Activated CD8-positive, alpha-beta T cell treated with anti-CD3 and anti-CD28 coated beads for 36 hours (primary cell): ENCODE measurements at regions not wholly inside any gene's neighbourhood (a gene's known extent, or its start where the extent isn't known, plus 50 kb on each side); places are given as distances from the start of the nearest gene placed in this dataset.
"Not testable (repeated sequence)": the region's sequence is repeated elsewhere in the genome, so short reads cannot be mapped to it uniquely, and the experiment has no call there.

Experiments
- ATAC-seq: fragments of 200-7000 bp; cut with Tn5 transposase; one replicate; pipeline ENCODE4 v1.10.0; 2021; ENCODE audit warnings: mild to moderate bottlenecking, moderate library complexity
- CTCF ChIA-PET: fragments of 350-600 bp; sonication (Branson Sonifier 250); formaldehyde crosslinking; loops from one replicate; lab custom pipeline; 2021; ENCODE audit warnings: antibody characterized with exemption; lab: Charles Lee
- POLR2A ChIA-PET: fragments of 350-600 bp; sonication (Branson Sonifier 250); formaldehyde crosslinking; loops from one replicate; lab custom pipeline; 2021; ENCODE audit warnings: antibody characterized with exemption; lab: Charles Lee
- DNase-seq: peaks from one replicate; pipeline ENCODE4 v3.0.0-alpha.2; 2020
- H3K27ac Mint-ChIP-seq: one replicate; pipeline ENCODE4 v1.8.0; 2021; ENCODE audit warnings: mild to moderate bottlenecking, mixed read lengths
- H3K27me3 Mint-ChIP-seq: one replicate; pipeline ENCODE4 v1.8.0; 2021; ENCODE audit warnings: mixed read lengths
- H3K36me3 Mint-ChIP-seq: one replicate; pipeline ENCODE4 v1.8.0; 2021; ENCODE audit warnings: low read depth, mixed read lengths
- H3K4me1 Mint-ChIP-seq: one replicate; pipeline ENCODE4 v1.8.0; 2021; ENCODE audit warnings: low read depth, mixed read lengths
- H3K4me3 Mint-ChIP-seq: one replicate; pipeline ENCODE4 v1.8.0; 2021; ENCODE audit warnings: mild to moderate bottlenecking, moderate library complexity, mixed read lengths
- H3K9me3 Mint-ChIP-seq: one replicate; pipeline ENCODE4 v1.8.0; 2021; ENCODE audit warnings: mixed read lengths
- intact Hi-C: fragments of 100-400 bp; cut with micrococcal nuclease; formaldehyde crosslinking; loops from one replicate; pipeline ENCODE4 v1.10.0; 2022
- TF ChIP-seq, protein P1 (sequence below): fragments of 200-600 bp; IDR thresholded peaks from one replicate; pipeline ENCODE4 v1.8.0; 2022; ENCODE audit warnings: antibody characterized with exemption, mild to moderate bottlenecking

DNA sequence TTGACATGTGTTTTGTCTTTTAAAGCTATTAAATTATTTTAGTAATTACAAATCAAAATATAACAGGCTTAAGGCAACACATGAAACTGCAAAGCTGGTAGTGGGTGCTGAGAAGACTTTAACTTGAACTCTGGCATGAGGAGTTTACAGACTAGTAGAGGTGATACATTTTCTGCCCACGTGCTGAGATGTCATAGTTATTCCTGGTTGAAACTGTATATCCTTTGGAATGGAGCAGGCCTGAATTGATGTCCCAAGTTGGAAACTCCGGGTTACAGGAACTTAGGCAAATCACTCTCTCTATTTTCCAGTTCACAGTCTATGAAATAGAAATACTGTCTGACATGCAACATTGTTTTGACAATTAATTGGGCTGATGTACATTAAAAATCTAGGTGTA lies 177.1 kb upstream of the NOL4 start:
- peaks cover 3% of the 10 kb centered on the region for H3K9me3 Mint-ChIP-seq
- no peak for DNase-seq
- TF ChIP-seq, protein P1, sequence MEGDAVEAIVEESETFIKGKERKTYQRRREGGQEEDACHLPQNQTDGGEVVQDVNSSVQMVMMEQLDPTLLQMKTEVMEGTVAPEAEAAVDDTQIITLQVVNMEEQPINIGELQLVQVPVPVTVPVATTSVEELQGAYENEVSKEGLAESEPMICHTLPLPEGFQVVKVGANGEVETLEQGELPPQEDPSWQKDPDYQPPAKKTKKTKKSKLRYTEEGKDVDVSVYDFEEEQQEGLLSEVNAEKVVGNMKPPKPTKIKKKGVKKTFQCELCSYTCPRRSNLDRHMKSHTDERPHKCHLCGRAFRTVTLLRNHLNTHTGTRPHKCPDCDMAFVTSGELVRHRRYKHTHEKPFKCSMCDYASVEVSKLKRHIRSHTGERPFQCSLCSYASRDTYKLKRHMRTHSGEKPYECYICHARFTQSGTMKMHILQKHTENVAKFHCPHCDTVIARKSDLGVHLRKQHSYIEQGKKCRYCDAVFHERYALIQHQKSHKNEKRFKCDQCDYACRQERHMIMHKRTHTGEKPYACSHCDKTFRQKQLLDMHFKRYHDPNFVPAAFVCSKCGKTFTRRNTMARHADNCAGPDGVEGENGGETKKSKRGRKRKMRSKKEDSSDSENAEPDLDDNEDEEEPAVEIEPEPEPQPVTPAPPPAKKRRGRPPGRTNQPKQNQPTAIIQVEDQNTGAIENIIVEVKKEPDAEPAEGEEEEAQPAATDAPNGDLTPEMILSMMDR = no peak
- no peaks in the 10 kb centered on the region for H3K4me1 Mint-ChIP-seq
- no peaks in the 10 kb centered on the region for H3K36me3 Mint-ChIP-seq
- ChIA-PET POLR2A (no interaction called here), CTCF (no interaction called here)
- intact Hi-C loops = no loop called here
- no peak overlapping the region for H3K27ac Mint-ChIP-seq
- H3K4me3 Mint-ChIP-seq = no peak overlapping the region
- no peak for ATAC-seq
- no peaks in the 10 kb centered on the region for H3K27me3 Mint-ChIP-seq

DNA sequence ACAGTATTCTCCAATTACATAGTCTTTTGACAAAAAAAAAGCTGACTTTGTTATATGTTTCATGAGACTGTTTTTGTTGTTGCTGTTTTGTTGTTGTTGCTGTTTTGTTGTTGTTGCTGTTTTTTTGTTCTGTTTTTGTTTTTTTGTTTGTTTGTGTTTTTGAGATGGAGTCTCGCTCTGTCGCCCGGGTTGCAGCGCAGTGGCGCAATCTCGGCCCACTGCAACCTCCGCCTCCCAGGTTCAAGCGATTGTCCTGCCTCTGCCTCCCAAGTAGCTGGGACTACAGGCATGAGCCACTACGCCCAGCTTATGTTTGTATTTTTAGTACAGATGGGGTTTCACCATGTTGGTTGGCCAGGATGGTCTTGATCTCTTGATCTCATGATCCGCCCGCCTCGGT lies 182.8 kb upstream of the NOL4 start:
- H3K4me1 Mint-ChIP-seq, H3K27ac Mint-ChIP-seq, H3K36me3 Mint-ChIP-seq, intact Hi-C loops, H3K9me3 Mint-ChIP-seq, H3K4me3 Mint-ChIP-seq, ATAC-seq, CTCF ChIA-PET, DNase-seq, POLR2A ChIA-PET, H3K27me3 Mint-ChIP-seq: not testable (repeated sequence)

DNA sequence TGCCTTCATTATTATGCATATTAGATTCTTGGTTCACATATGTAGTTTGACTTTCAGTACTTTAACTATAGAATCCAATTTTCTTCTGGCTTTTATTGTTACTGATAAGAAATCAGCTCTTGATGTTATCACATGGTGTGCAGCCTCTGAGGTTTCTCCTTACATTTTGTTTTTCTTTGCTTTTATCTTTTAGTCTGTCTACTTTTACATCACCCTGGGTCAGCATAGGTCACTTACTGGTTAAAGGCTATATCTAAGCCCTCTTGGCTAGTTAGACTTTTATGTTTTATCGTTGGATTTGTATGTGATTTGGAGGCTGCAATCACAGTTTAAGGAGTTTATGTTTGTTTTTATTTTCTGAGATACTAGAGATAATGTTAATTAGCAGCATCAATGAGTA lies 187.2 kb upstream of the NOL4 start:
- intact Hi-C loops = no loop called here
- TF ChIP-seq, protein P1 = no peak
- H3K4me3 Mint-ChIP-seq = no peak overlapping the region
- H3K4me1 Mint-ChIP-seq = no peaks in the 10 kb centered on the region
- ATAC-seq (no peak), DNase-seq (no peak)
- ChIA-PET CTCF (no interaction called here), POLR2A (no interaction called here)
- H3K9me3 Mint-ChIP-seq = peaks cover 4% of the 10 kb centered on the region
- H3K27ac Mint-ChIP-seq = no peak overlapping the region
- no peaks in the 10 kb centered on the region for H3K27me3 Mint-ChIP-seq
- no peaks in the 10 kb centered on the region for H3K36me3 Mint-ChIP-seq

DNA sequence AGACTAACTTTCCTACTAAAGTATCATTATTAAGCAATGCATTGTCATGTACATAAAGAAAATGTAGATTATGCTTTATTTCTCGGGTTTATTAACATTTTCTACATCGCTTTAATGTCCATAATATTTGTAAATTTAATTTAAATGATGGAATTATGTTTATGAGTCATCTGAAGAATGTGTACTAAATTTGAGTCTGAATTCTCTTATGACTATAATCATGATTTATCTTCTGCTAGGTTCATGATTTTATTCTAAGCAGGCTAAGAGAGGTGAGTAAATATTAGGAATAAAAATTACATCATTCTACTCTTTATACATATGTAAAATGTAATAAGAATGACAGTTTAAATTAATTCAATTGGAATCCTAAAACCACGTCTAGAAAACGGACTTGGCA lies 206.3 kb upstream of the NOL4 start:
- Mint-ChIP-seq H3K4me1 (no peaks in the 10 kb centered on the region), H3K27ac (no peak overlapping the region), H3K9me3 (peaks cover 10% of the 10 kb centered on the region), H3K27me3 (no peaks in the 10 kb centered on the region), H3K36me3 (no peaks in the 10 kb centered on the region), H3K4me3 (no peak overlapping the region)
- CTCF ChIA-PET = no interaction called here
- ATAC-seq = no peak
- intact Hi-C loops = no loop called here
- DNase-seq = no peak
- TF ChIP-seq, protein P1 = no peak
- POLR2A ChIA-PET = no interaction called here

DNA sequence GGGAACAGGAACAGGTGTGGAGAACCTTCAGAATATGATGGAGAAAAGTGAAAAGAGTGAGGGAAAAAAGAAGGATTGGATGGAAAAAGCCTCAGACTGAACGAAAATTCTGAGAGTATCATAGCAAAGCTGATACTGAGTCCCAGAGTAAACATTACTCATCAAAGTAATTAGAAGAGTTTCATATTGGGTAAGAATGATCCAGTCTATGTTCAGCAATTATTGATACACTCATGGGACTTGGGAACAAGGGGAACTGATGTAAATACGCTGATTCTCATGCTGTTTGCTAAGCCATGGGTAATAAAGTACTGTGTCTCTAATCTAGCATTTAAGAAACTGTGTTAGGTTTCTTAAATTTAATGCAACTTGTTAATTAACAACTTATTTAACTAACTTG lies 219.9 kb upstream of the NOL4 start:
- POLR2A ChIA-PET = no interaction called here
- H3K27me3 Mint-ChIP-seq = no peaks in the 10 kb centered on the region
- no peaks in the 10 kb centered on the region for H3K4me1 Mint-ChIP-seq
- no peak overlapping the region for H3K4me3 Mint-ChIP-seq
- no peak for DNase-seq
- TF ChIP-seq, protein P1 = no peak
- ATAC-seq = no peak
- intact Hi-C loops = no loop called here
- no peaks in the 10 kb centered on the region for H3K36me3 Mint-ChIP-seq
- H3K27ac Mint-ChIP-seq = no peak overlapping the region
- H3K9me3 Mint-ChIP-seq = peaks cover 4% of the 10 kb centered on the region
- CTCF ChIA-PET = no interaction called here

DNA sequence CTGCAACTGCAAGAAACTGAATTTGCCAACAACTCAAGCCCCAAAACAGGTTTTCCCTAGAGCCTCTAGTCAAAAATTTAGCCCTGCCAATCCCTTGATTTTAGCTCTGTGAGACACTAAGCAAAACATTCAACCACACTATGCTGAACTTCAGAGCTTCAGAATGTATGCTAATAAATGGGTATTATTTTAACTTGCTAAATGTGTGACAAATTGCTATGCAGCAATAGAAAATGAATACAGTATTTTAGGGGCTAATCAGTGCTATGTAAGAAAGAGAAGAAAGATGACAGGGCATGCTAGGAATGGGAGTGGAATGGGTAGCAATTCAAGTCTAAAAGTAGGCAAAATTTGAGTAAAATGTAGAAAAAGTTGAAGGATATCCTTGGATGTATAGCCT lies 223.9 kb upstream of the NOL4 start:
- Mint-ChIP-seq H3K4me3 (no peak overlapping the region), H3K9me3 (peaks cover 4% of the 10 kb centered on the region), H3K27ac (no peak overlapping the region), H3K4me1 (no peaks in the 10 kb centered on the region), H3K27me3 (no peaks in the 10 kb centered on the region), H3K36me3 (no peaks in the 10 kb centered on the region)
- ATAC-seq (no peak), DNase-seq (no peak)
- intact Hi-C loops = no loop called here
- TF ChIP-seq, protein P1 = no peak
- CTCF ChIA-PET = no interaction called here
- POLR2A ChIA-PET = no interaction called here
